ENCODE measurements at regions not wholly inside any gene's neighbourhood (a gene's known extent, or its start where the extent isn't known, plus 50 kb on each side); places are given as distances from the start of the nearest gene placed in this dataset.
"Not testable (repeated sequence)": the region's sequence is repeated elsewhere in the genome, so short reads cannot be mapped to it uniquely, and the experiment has no call there.

DNA sequence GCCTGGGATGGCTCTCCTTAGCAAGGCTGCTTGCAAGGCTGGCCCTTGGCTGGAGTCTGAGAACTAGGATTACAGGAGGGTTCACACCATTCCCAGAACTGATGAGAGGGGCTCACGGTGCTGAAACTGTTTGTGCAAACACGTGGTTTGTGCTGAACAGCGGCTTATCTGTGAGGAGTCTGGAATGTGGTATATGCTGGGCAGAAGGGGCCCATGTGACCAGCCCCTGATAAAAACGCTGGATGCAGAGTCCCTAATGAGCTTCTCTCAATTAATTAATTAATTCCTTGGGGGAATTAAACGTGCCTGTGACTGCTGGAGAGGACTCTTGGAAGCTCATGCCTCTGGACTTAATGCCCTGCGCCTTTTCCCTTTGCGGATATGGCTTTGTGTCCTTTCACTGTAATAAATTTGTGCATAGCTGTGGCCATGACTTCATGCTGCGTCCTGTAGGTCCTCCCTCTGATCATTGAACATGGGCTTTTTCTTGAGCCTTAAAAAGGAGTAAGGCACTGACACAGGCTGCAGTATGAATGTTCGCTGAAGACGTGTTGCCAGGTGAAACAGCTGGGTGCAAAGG is 109.7 kb downstream of the CDRT15L2 start:
- not testable (repeated sequence) for H3K9ac ChIP-seq (ENCODE audit: insufficient read depth in 1 of 2, low read length in 2 of 2); H3K27me3 ChIP-seq (ENCODE audit: control insufficient read depth in 3 of 3, insufficient read depth in 3 of 3, low read length in 2 of 3); H3K36me3 ChIP-seq (ENCODE audit: control insufficient read depth in 4 of 4, insufficient read depth in 4 of 4, low read length in 4 of 4); H3K4me1 ChIP-seq (ENCODE audit: control insufficient read depth in 5 of 5, insufficient read depth in 5 of 5, low read length in 5 of 5); DNase-seq; H3K4me3 ChIP-seq; H3K9me3 ChIP-seq (ENCODE audit: control insufficient read depth in 4 of 4, insufficient read depth in 3 of 4, low read length in 3 of 4); ATAC-seq (ENCODE audit: insufficient read depth, low FRiP score); H3K27ac ChIP-seq (ENCODE audit: low read depth in 1 of 2, low read length in 1 of 2)
- 60 to 79% methylated on average over 10 of the region's 10 CpGs for WGBS, 2 donors

DNA sequence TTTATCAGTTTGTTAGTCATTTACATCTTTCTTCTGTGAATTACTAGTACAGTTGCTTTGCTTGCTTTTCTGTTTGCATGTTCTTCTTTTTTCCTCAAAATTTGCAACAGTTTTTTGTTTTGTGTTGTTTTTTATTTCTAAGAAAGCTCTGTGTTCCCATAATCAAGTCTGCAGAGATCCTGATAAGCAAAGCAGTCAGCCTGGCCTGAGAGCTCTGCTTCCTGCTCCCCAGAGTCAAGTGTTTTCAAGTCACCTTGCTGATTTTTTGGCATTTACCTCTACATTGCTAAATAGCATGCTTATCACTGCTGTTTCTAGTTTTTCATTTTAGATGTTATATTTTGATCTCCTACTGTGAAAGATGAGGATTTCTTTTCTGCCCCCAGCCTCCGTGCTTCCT is 113.2 kb downstream of the CDRT15L2 start:
- not testable (repeated sequence) for H3K4me3 ChIP-seq; H3K9ac ChIP-seq (ENCODE audit: insufficient read depth in 1 of 2, low read length in 2 of 2); H3K9me3 ChIP-seq (ENCODE audit: control insufficient read depth in 4 of 4, insufficient read depth in 3 of 4, low read length in 3 of 4); H3K36me3 ChIP-seq (ENCODE audit: control insufficient read depth in 4 of 4, insufficient read depth in 4 of 4, low read length in 4 of 4); H3K27ac ChIP-seq (ENCODE audit: low read depth in 1 of 2, low read length in 1 of 2); ATAC-seq (ENCODE audit: insufficient read depth, low FRiP score); H3K27me3 ChIP-seq (ENCODE audit: control insufficient read depth in 3 of 3, insufficient read depth in 3 of 3, low read length in 2 of 3); H3K4me1 ChIP-seq (ENCODE audit: control insufficient read depth in 5 of 5, insufficient read depth in 5 of 5, low read length in 5 of 5)
- WGBS, 2 donors: 33 to 37% methylated on average over 1 of the region's 1 CpG
- peak in 1 of 3 donors; percentile 26 for DNase-seq

DNA sequence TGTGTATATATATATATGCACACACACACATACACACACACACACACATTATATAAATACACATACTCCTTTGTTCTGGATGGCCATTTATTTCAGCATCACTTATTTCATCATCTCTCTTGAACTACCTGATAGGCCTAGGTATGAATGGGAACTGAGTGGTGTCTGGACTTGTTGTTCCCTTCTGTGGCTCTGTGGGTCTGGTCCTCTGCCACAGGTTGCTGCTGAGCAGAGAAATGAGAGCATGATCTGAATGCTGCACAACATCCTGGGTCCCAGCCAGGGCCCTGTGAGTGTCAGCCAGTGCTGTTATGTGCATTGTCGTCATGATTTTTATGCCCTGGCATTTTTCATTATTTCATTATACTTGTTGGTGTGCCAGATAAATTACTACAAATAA is 116.3 kb downstream of the CDRT15L2 start:
- H3K4me1 ChIP-seq (ENCODE audit: control insufficient read depth in 5 of 5, insufficient read depth in 5 of 5, low read length in 5 of 5); H3K9ac ChIP-seq (ENCODE audit: insufficient read depth in 1 of 2, low read length in 2 of 2); ATAC-seq (ENCODE audit: insufficient read depth, low FRiP score); H3K27me3 ChIP-seq (ENCODE audit: control insufficient read depth in 3 of 3, insufficient read depth in 3 of 3, low read length in 2 of 3); H3K4me3 ChIP-seq; H3K9me3 ChIP-seq (ENCODE audit: control insufficient read depth in 4 of 4, insufficient read depth in 3 of 4, low read length in 3 of 4); DNase-seq; H3K36me3 ChIP-seq (ENCODE audit: control insufficient read depth in 4 of 4, insufficient read depth in 4 of 4, low read length in 4 of 4); H3K27ac ChIP-seq (ENCODE audit: low read depth in 1 of 2, low read length in 1 of 2): not testable (repeated sequence)
- WGBS, 2 donors: 76 to 89% methylated on average over 1 of the region's 1 CpG

DNA sequence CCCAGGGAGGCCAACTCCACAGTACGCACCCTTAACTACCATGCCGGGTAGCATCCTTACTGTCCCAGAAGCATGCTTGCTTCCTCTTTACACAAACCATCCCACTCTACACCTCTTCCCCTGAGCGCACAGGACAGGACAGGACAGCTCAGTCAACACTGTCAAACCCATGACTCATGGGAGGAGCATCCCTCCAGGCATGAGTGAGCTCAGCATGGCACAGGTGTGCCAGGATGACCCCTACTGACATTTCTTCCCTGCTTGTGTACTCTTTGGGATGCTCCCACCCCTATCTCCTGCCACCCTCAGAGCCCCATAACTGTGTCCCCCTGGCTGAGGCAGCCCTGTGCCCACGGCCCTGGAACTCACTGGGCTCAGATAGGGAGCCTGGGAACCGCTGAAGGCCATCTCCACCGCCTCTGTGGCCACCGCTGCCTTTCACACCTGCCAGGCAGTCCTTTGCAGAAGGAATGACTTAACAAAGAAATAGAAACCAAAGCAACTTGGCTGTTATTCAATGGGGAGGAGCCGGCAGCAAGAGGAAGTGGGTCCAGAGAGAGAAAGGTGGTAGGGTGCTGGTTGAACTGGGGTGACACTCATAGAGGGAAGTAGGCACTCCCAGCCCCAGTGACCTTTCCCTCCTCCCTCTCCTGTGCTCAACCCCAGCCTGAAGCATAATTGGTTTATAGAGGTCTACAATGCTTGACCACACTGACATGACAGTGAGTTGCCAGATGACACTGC is 119.1 kb downstream of the CDRT15L2 start:
- H3K27me3 ChIP-seq (ENCODE audit: control insufficient read depth in 3 of 3, insufficient read depth in 3 of 3, low read length in 2 of 3); DNase-seq; H3K4me1 ChIP-seq (ENCODE audit: control insufficient read depth in 5 of 5, insufficient read depth in 5 of 5, low read length in 5 of 5); H3K27ac ChIP-seq (ENCODE audit: low read depth in 1 of 2, low read length in 1 of 2); H3K4me3 ChIP-seq; ATAC-seq (ENCODE audit: insufficient read depth, low FRiP score); H3K9me3 ChIP-seq (ENCODE audit: control insufficient read depth in 4 of 4, insufficient read depth in 3 of 4, low read length in 3 of 4); H3K9ac ChIP-seq (ENCODE audit: insufficient read depth in 1 of 2, low read length in 2 of 2); H3K36me3 ChIP-seq (ENCODE audit: control insufficient read depth in 4 of 4, insufficient read depth in 4 of 4, low read length in 4 of 4): not testable (repeated sequence)
- WGBS, 2 donors: 35 to 64% methylated on average over 4 to 8 of the region's 8 CpGs

DNA sequence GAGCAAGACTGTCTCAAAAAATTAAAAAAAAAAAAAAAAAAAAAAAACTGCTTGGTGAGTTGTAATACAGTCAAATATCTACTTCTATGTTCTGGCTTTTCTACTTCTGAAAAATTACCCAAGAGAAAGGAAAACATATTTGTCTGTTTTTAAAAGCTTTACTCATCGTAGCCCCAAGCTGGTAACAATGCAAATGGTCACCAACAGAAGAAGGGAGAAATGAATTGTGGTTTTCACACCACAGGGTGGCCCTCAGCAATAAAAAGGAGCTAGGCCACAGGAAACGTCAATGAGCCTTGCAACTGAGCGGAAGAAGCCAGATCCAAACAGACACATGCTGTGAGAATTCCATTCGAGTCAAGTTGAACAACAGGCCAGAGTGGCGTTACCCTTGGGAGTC is 121.0 kb downstream of the CDRT15L2 start:
- not testable (repeated sequence) for H3K9me3 ChIP-seq (ENCODE audit: control insufficient read depth in 4 of 4, insufficient read depth in 3 of 4, low read length in 3 of 4); H3K4me1 ChIP-seq (ENCODE audit: control insufficient read depth in 5 of 5, insufficient read depth in 5 of 5, low read length in 5 of 5); H3K27ac ChIP-seq (ENCODE audit: low read depth in 1 of 2, low read length in 1 of 2); H3K9ac ChIP-seq (ENCODE audit: insufficient read depth in 1 of 2, low read length in 2 of 2); DNase-seq; H3K36me3 ChIP-seq (ENCODE audit: control insufficient read depth in 4 of 4, insufficient read depth in 4 of 4, low read length in 4 of 4); H3K27me3 ChIP-seq (ENCODE audit: control insufficient read depth in 3 of 3, insufficient read depth in 3 of 3, low read length in 2 of 3); H3K4me3 ChIP-seq; ATAC-seq (ENCODE audit: insufficient read depth, low FRiP score)
- 42 to 62% methylated on average over 3 to 4 of the region's 5 CpGs for WGBS, 2 donors

DNA sequence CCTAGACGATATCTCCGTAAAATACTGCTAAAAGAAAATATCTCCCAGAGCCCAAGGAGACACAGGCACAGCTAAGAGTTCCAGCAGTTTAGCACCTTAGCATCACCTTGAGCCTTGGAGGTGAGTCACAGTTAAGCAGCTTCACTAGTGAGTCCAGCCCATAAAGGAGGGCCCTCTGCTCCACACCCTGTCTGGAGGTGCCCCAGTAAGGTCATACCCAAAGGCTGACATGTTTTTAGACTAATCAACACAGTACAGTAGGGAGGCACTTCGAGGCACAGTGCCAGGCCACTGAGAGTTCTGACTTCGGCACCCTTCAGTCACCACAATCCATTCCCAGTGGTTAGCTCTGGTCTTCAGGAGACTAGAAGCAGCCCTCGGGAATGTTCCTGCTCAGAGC is 121.8 kb downstream of the CDRT15L2 start:
- not testable (repeated sequence) for H3K36me3 ChIP-seq (ENCODE audit: control insufficient read depth in 4 of 4, insufficient read depth in 4 of 4, low read length in 4 of 4); H3K9ac ChIP-seq (ENCODE audit: insufficient read depth in 1 of 2, low read length in 2 of 2); H3K4me3 ChIP-seq; H3K27ac ChIP-seq (ENCODE audit: low read depth in 1 of 2, low read length in 1 of 2); H3K4me1 ChIP-seq (ENCODE audit: control insufficient read depth in 5 of 5, insufficient read depth in 5 of 5, low read length in 5 of 5); H3K27me3 ChIP-seq (ENCODE audit: control insufficient read depth in 3 of 3, insufficient read depth in 3 of 3, low read length in 2 of 3); DNase-seq; ATAC-seq (ENCODE audit: insufficient read depth, low FRiP score); H3K9me3 ChIP-seq (ENCODE audit: control insufficient read depth in 4 of 4, insufficient read depth in 3 of 4, low read length in 3 of 4)
- 82 to 91% methylated on average over 5 of the region's 5 CpGs for WGBS, 2 donors

Data from lung (tissue), 9 donors.